WTC11 (cell line): ENCODE measurements at regions not wholly inside any gene's neighbourhood (a gene's known extent, or its start where the extent isn't known, plus 50 kb on each side); places are given as distances from the start of the nearest gene placed in this dataset.

Experiments
- ATAC-seq: fragments of 200-7000 bp; cut with Tn5 transposase; 2 replicates; pipeline ENCODE4 v1.10.0; 2021; ENCODE audit warnings: mild to moderate bottlenecking, moderate library complexity
- CTCF ChIA-PET: fragments of 300-600 bp; sonication (Branson Sonifier 250); formaldehyde crosslinking; loops from one replicate; lab custom pipeline; 2021; ENCODE audit warnings: antibody characterized with exemption; lab: Charles Lee
- POLR2A ChIA-PET: fragments of 350-600 bp; sonication (Branson Sonifier 250); formaldehyde crosslinking; loops from one replicate; lab custom pipeline; 2021; ENCODE audit warnings: antibody characterized with exemption; lab: Charles Lee
- DNase-seq: peaks from one replicate; pipeline ENCODE4 v3.0.0; 2021; ENCODE audit warnings: low spot score
- H3K27ac Mint-ChIP-seq: 2 replicates; pipeline ENCODE4 v1.8.0; 2021; ENCODE audit warnings: mixed read lengths
- H3K27me3 Mint-ChIP-seq: 2 replicates; pipeline ENCODE4 v1.8.0; 2021; ENCODE audit warnings: low read depth, mild to moderate bottlenecking, moderate library complexity, mixed read lengths
- H3K36me3 Mint-ChIP-seq: 2 replicates; pipeline ENCODE4 v1.8.0; 2021; ENCODE audit warnings: mixed read lengths
- H3K4me1 Mint-ChIP-seq: 2 replicates; pipeline ENCODE4 v1.8.0; 2022; ENCODE audit warnings: mixed read lengths
- H3K4me3 Mint-ChIP-seq: 2 replicates; pipeline ENCODE4 v1.8.0; 2021; ENCODE audit warnings: mild to moderate bottlenecking, moderate library complexity, mixed read lengths
- H3K9me3 Mint-ChIP-seq: 2 replicates; pipeline ENCODE4 v1.8.0; 2021; ENCODE audit warnings: mixed read lengths
- JAZF1 ChIP-seq: fragments of 250-450 bp; sonication (Bioruptor Pico); IDR thresholded peaks from 2 replicates; pipeline ENCODE4 v1.9.0; 2021; ENCODE audit warnings: moderate library complexity, mild to moderate bottlenecking, inconsistent platforms
- JUN ChIP-seq: sonication (generic); formaldehyde crosslinking; IDR thresholded peaks from 2 replicates; pipeline ENCODE4 v1.8.0; 2023; ENCODE audit warnings: mild to moderate bottlenecking, missing genetic modification reagents
- MYBL2 ChIP-seq: sonication (generic); formaldehyde crosslinking; IDR thresholded peaks from 2 replicates; pipeline ENCODE4 v1.8.1; 2023; ENCODE audit warnings: mild to moderate bottlenecking, moderate library complexity, missing genetic modification reagents
- ZNF232 ChIP-seq: sonication (generic); formaldehyde crosslinking; IDR thresholded peaks from 2 replicates; pipeline ENCODE4 v1.8.0; 2022; ENCODE audit warnings: mild to moderate bottlenecking, missing genetic modification reagents
- ZNF396 ChIP-seq: fragments of 250-450 bp; sonication (Bioruptor Pico); IDR thresholded peaks from 2 replicates; pipeline ENCODE4 v1.8.0; 2021; ENCODE audit warnings: mild to moderate bottlenecking, moderate library complexity, borderline replicate concordance
- TF ChIP-seq, protein P1 (sequence below): fragments of 250-450 bp; sonication (Bioruptor Pico); conservative IDR thresholded peaks from 2 replicates; pipeline ENCODE4 v1.9.0; 2021; ENCODE audit warnings: mild to moderate bottlenecking
- TF ChIP-seq, protein P2 (sequence below): fragments of 250-450 bp; sonication (Bioruptor Pico); IDR thresholded peaks from 2 replicates; pipeline ENCODE4 v1.9.0; 2021; ENCODE audit warnings: moderate library complexity, mild to moderate bottlenecking, inconsistent platforms, borderline replicate concordance
- TF ChIP-seq, protein P3 (sequence below): sonication (generic); formaldehyde crosslinking; IDR thresholded peaks from 2 replicates; pipeline ENCODE4 v1.8.0; 2023; ENCODE audit warnings: missing genetic modification reagents
- TF ChIP-seq, protein P4 (sequence below): fragments of 200-600 bp; IDR thresholded peaks from 2 replicates; pipeline ENCODE4 v1.8.0; 2022; ENCODE audit warnings: antibody characterized with exemption
- TF ChIP-seq, protein P5 (sequence below): sonication (generic); formaldehyde crosslinking; IDR thresholded peaks from 2 replicates; pipeline ENCODE4 v1.8.0; 2023; ENCODE audit warnings: mild to moderate bottlenecking, missing genetic modification reagents
- TF ChIP-seq, protein P6 (sequence below): sonication (generic); formaldehyde crosslinking; IDR thresholded peaks from 2 replicates; pipeline ENCODE4 v1.8.1; 2023; ENCODE audit warnings: mild to moderate bottlenecking, missing genetic modification reagents
- TF ChIP-seq, protein P7 (sequence below): sonication (generic); formaldehyde crosslinking; conservative IDR thresholded peaks from 2 replicates; pipeline ENCODE4 v1.8.1; 2023; ENCODE audit warnings: mild to moderate bottlenecking, low read depth, missing genetic modification reagents, moderate library complexity

DNA sequence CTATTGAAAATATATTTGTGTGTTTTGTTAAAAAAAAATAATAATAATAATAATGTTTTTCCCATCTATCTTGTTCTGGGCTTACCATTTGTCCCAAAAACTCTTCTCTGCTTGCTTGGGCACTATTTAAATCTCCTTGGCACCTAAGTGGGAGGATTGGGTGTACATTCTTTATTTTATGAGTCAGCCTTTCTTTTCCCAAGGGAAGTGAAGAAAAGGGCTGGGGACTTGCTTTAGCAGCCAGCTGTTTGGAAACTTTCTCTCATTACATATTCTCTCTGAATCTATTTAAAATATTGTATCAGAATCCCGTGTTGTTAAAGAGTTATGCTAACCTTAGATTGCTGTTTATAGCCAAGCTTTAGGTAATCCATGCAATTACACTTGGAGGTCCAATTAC lies 2332.4 kb downstream of the ARAP2 start (continued):
- TF ChIP-seq, protein P1, sequence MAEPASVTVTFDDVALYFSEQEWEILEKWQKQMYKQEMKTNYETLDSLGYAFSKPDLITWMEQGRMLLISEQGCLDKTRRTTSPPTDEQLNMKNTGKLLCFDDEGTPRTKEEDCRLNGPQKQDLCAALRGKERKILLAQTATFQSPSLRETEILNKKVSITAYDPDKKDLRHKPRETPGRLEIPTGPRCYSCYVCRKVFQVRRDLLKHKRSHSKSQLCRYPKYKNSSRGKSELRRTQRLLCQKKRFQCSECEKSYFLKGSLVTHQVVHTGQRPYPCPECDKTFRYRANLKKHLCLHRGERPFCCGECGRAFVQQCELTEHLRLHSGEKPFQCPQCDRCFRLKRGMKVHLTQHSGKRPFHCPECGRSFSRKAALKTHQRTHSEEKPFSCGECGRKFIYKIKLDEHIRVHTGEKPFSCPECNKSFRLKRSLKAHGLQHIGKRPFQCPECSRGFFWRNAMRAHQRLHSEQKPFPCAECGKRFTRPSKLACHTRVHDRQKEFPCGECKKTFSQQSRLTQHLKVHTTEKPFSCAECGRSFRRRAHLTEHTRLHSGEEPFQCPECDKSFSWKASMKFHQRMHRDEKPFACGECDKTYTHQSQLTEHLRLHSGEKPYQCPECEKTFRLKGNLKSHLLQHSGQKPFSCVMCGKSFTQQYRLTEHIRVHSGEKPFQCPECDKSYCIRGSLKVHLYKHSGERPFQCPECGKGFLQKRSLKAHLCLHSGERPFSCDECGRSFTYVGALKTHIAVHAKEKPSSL (CRISPR knock-in tag), result no peak

DNA sequence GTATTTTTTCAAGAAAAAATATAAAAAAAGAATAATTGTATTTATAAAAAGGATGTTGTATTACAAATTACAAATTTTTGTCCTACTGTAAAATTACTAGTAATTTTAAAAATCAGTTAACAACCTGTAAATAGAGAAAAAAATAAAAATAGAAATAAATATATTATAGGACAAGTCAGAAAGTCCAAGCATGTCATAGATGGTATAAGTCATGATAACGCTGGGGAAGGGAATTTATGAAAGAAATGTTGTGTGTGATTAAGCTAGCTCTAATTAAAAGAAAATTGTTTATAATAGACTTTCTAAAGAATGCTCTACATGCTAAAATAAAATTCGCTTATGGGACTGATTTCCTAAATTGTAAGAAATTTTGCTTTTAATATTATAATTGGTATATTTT lies 2329.9 kb downstream of the ARAP2 start:
- TF ChIP-seq JAZF1 (CRISPR knock-in tag), result no peak
- TF ChIP-seq ZNF396, result no peak
- no peak for TF ChIP-seq ZNF232 (CRISPR knock-in tag)
- no peak for TF ChIP-seq JUN (CRISPR knock-in tag)
- TF ChIP-seq, protein P2, sequence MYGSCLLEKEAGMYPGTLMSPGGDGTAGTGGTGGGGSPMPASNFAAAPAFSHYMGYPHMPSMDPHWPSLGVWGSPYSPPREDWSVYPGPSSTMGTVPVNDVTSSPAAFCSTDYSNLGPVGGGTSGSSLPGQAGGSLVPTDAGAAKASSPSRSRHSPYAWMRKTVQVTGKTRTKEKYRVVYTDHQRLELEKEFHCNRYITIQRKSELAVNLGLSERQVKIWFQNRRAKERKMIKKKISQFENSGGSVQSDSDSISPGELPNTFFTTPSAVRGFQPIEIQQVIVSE (CRISPR knock-in tag), result no peak
- TF ChIP-seq, protein P3, sequence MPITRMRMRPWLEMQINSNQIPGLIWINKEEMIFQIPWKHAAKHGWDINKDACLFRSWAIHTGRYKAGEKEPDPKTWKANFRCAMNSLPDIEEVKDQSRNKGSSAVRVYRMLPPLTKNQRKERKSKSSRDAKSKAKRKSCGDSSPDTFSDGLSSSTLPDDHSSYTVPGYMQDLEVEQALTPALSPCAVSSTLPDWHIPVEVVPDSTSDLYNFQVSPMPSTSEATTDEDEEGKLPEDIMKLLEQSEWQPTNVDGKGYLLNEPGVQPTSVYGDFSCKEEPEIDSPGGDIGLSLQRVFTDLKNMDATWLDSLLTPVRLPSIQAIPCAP, result no peak
- TF ChIP-seq, protein P4, sequence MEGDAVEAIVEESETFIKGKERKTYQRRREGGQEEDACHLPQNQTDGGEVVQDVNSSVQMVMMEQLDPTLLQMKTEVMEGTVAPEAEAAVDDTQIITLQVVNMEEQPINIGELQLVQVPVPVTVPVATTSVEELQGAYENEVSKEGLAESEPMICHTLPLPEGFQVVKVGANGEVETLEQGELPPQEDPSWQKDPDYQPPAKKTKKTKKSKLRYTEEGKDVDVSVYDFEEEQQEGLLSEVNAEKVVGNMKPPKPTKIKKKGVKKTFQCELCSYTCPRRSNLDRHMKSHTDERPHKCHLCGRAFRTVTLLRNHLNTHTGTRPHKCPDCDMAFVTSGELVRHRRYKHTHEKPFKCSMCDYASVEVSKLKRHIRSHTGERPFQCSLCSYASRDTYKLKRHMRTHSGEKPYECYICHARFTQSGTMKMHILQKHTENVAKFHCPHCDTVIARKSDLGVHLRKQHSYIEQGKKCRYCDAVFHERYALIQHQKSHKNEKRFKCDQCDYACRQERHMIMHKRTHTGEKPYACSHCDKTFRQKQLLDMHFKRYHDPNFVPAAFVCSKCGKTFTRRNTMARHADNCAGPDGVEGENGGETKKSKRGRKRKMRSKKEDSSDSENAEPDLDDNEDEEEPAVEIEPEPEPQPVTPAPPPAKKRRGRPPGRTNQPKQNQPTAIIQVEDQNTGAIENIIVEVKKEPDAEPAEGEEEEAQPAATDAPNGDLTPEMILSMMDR, result no peak
- no peak for TF ChIP-seq MYBL2 (CRISPR knock-in tag)
- TF ChIP-seq, protein P5, sequence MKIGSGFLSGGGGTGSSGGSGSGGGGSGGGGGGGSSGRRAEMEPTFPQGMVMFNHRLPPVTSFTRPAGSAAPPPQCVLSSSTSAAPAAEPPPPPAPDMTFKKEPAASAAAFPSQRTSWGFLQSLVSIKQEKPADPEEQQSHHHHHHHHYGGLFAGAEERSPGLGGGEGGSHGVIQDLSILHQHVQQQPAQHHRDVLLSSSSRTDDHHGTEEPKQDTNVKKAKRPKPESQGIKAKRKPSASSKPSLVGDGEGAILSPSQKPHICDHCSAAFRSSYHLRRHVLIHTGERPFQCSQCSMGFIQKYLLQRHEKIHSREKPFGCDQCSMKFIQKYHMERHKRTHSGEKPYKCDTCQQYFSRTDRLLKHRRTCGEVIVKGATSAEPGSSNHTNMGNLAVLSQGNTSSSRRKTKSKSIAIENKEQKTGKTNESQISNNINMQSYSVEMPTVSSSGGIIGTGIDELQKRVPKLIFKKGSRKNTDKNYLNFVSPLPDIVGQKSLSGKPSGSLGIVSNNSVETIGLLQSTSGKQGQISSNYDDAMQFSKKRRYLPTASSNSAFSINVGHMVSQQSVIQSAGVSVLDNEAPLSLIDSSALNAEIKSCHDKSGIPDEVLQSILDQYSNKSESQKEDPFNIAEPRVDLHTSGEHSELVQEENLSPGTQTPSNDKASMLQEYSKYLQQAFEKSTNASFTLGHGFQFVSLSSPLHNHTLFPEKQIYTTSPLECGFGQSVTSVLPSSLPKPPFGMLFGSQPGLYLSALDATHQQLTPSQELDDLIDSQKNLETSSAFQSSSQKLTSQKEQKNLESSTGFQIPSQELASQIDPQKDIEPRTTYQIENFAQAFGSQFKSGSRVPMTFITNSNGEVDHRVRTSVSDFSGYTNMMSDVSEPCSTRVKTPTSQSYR (CRISPR knock-in tag), result no peak
- TF ChIP-seq, protein P6, sequence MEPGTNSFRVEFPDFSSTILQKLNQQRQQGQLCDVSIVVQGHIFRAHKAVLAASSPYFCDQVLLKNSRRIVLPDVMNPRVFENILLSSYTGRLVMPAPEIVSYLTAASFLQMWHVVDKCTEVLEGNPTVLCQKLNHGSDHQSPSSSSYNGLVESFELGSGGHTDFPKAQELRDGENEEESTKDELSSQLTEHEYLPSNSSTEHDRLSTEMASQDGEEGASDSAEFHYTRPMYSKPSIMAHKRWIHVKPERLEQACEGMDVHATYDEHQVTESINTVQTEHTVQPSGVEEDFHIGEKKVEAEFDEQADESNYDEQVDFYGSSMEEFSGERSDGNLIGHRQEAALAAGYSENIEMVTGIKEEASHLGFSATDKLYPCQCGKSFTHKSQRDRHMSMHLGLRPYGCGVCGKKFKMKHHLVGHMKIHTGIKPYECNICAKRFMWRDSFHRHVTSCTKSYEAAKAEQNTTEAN (CRISPR knock-in tag), result no peak
- TF ChIP-seq, protein P7, sequence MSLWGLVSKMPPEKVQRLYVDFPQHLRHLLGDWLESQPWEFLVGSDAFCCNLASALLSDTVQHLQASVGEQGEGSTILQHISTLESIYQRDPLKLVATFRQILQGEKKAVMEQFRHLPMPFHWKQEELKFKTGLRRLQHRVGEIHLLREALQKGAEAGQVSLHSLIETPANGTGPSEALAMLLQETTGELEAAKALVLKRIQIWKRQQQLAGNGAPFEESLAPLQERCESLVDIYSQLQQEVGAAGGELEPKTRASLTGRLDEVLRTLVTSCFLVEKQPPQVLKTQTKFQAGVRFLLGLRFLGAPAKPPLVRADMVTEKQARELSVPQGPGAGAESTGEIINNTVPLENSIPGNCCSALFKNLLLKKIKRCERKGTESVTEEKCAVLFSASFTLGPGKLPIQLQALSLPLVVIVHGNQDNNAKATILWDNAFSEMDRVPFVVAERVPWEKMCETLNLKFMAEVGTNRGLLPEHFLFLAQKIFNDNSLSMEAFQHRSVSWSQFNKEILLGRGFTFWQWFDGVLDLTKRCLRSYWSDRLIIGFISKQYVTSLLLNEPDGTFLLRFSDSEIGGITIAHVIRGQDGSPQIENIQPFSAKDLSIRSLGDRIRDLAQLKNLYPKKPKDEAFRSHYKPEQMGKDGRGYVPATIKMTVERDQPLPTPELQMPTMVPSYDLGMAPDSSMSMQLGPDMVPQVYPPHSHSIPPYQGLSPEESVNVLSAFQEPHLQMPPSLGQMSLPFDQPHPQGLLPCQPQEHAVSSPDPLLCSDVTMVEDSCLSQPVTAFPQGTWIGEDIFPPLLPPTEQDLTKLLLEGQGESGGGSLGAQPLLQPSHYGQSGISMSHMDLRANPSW (CRISPR knock-in tag), result no peak
- no peaks in the 10 kb centered on the region; the same call in 1 of the 2 replicates for H3K27me3 Mint-ChIP-seq
- H3K9me3 Mint-ChIP-seq, result peaks cover 81% of the 10 kb centered on the region
- DNase-seq (no peak), ATAC-seq (no peak)
- POLR2A ChIA-PET, result no interaction called here
- H3K36me3 Mint-ChIP-seq, result peaks cover 58% of the 10 kb centered on the region
- no peak overlapping the region for H3K27ac Mint-ChIP-seq
- no peak overlapping the region for H3K4me3 Mint-ChIP-seq
- CTCF ChIA-PET, result no interaction called here
- H3K4me1 Mint-ChIP-seq, result no peaks in the 10 kb centered on the region
